Tibial nerve (tissue), 3 donors: ENCODE measurements at regions not wholly inside any gene's neighbourhood (a gene's known extent, or its start where the extent isn't known, plus 50 kb on each side); places are given as distances from the start of the nearest gene placed in this dataset.

Experiments
- EP300 ChIP-seq, 2 donors: sonication (generic); formaldehyde crosslinking; IDR thresholded peaks; one replicate each; pipeline ENCODE4 v1.6.1; 2017; ENCODE audit warnings: antibody characterized with exemption in 2 of 2, mild to moderate bottlenecking in 1 of 2
- POLR2A ChIP-seq, 2 donors: fragments of 450-650 bp; IDR thresholded peaks; one replicate each; pipeline ENCODE4 v1.6.1; 2017; ENCODE audit warnings: antibody characterized with exemption in 2 of 2, mild to moderate bottlenecking in 2 of 2, moderate library complexity in 2 of 2

DNA sequence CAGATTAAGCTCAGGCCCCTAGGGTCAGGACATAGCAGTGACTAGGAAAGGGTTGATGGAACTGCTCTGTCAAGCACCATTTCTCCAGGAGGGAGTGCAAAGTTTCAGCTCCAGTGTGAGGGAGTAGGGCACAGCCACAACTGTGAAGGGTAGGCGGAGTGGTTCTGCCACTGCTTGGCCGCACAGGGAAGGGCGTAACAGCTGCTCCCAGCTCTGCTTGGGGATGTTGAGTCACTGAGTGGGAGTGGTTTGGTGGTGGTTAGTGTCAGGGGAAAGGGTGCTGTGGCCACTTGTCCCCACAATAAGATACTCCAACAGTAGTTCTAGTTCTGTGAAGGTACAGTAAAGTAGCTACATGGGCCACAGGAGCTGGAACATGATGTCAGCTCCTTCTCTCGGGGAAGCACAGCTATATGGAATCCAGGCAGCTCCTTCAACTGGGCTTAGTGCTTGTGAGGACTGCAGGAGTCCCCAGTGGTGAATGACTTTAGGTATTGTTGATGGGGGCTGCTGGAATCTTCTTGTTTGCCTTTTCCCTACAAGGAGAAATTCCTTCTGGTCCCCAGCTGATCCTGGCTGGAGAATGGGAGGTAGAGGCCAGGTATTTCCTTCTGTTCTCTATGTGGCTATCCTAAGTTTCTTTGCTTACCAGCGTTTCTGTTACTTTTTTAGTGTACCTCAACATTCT is 314.5 kb downstream of the SPATA31D1 start:
- no peak for TF ChIP-seq POLR2A (IDR thresholded peaks at IDR 0.05)
- no peak for TF ChIP-seq EP300 (IDR thresholded peaks at IDR 0.05)
